IMR-90 (cell line): ENCODE measurements at regions not wholly inside any gene's neighbourhood (a gene's known extent, or its start where the extent isn't known, plus 50 kb on each side); places are given as distances from the start of the nearest gene placed in this dataset.

Source experiments
- ATAC-seq: fragments of 200-7000 bp; cut with Tn5 transposase; 2 replicates; pipeline ENCODE4 v1.9.1; 2020; ENCODE audit warnings: low read depth, mild to moderate bottlenecking, moderate library complexity
- BruUV-seq: library from RNA; stranded (reverse); fragments of 400-500 nt; replicated peaks from 2 replicates; lab custom pipeline; 2021; lab: Mats Ljungman, UMichigan
- CTCF ChIA-PET: fragments of 300-600 bp; formaldehyde crosslinking; extraction: SDS; loops from one replicate; lab custom pipeline; 2021; ENCODE audit warnings: antibody characterized with exemption; lab: Yijun Ruan, JAX
- POLR2A ChIA-PET: fragments of 300-600 bp; sonication (Branson Sonifier 250); formaldehyde crosslinking; loops from one replicate; lab custom pipeline; 2022; ENCODE audit warnings: antibody characterized with exemption; ENCODE audit not compliant: unreplicated experiment; lab: Charles Lee
- DNase-seq: peaks from one replicate; pipeline ENCODE4 v3.0.0; 2013
- H2AFZ ChIP-seq: replicated peaks from 2 replicates; pipeline ENCODE3; 2013; ENCODE audit warnings: low read length, mild to moderate bottlenecking; ENCODE audit not compliant: poor library complexity
- H2AK5ac ChIP-seq: 2 replicates; pipeline ENCODE4 v1.6.1; 2013; ENCODE audit warnings: low read depth, low read length, inconsistent platforms
- H2AK9ac ChIP-seq: replicated peaks from 2 replicates; pipeline ENCODE3; 2013; ENCODE audit warnings: mild to moderate bottlenecking, low read depth, low read length, moderate library complexity; ENCODE audit not compliant: poor library complexity
- H2BK120ac ChIP-seq: 2 replicates; pipeline ENCODE4 v1.6.1; 2013; ENCODE audit warnings: low read depth, low read length, inconsistent platforms
- H2BK15ac ChIP-seq: 3 replicates; pipeline ENCODE4 v1.6.1; 2013; ENCODE audit warnings: low read depth, low read length, inconsistent platforms
- H2BK20ac ChIP-seq: 2 replicates; pipeline ENCODE4 v1.6.1; 2013; ENCODE audit warnings: low read depth, mild to moderate bottlenecking, inconsistent platforms, low read length, moderate library complexity
- H2BK5ac ChIP-seq: 2 replicates; pipeline ENCODE4 v1.6.1; 2013; ENCODE audit warnings: mild to moderate bottlenecking, low read depth, low read length, inconsistent platforms; ENCODE audit not compliant: poor library complexity, severe bottlenecking
- H3K14ac ChIP-seq: replicated peaks from 2 replicates; pipeline ENCODE4 v1.6.1; 2013; ENCODE audit warnings: low read depth, low read length, inconsistent platforms
- H3K18ac ChIP-seq: 2 replicates; pipeline ENCODE4 v1.6.1; 2013; ENCODE audit warnings: low read depth, low read length, control low read depth
- H3K23ac ChIP-seq: 2 replicates; pipeline ENCODE4 v1.6.1; 2013; ENCODE audit warnings: low read depth, low read length, inconsistent platforms
- H3K27ac ChIP-seq: 2 replicates; pipeline ENCODE4 v1.5.1; 2013; ENCODE audit warnings: mild to moderate bottlenecking, control low read depth, low read length; ENCODE audit not compliant: insufficient read depth
- H3K27me3 ChIP-seq: 2 replicates; pipeline ENCODE4 v1.6.1; 2013; ENCODE audit warnings: low read length; ENCODE audit not compliant: control insufficient read depth, insufficient read depth
- H3K36me3 ChIP-seq: 2 replicates; pipeline ENCODE4 v1.6.1; 2013; ENCODE audit warnings: low read length, mixed read lengths; ENCODE audit not compliant: control insufficient read depth, insufficient read depth
- H3K4ac ChIP-seq: 2 replicates; pipeline ENCODE4 v1.6.1; 2013; ENCODE audit warnings: low read depth, low read length, inconsistent platforms
- H3K4me1 ChIP-seq: 2 replicates; pipeline ENCODE4 v1.6.1; 2013; ENCODE audit warnings: low read length, mixed read lengths; ENCODE audit not compliant: control insufficient read depth, insufficient read depth
- H3K4me2 ChIP-seq: 2 replicates; pipeline ENCODE4 v1.6.1; 2013; ENCODE audit warnings: low read depth, mild to moderate bottlenecking, control low read depth, low read length, moderate library complexity
- H3K4me3 ChIP-seq: 2 replicates; pipeline ENCODE4 v1.5.1; 2013; ENCODE audit warnings: low read depth, mild to moderate bottlenecking, control low read depth, low read length, moderate library complexity; ENCODE audit not compliant: insufficient read depth
- H3K56ac ChIP-seq: 2 replicates; pipeline ENCODE4 v1.6.1; 2013; ENCODE audit warnings: low read length, inconsistent platforms; ENCODE audit not compliant: insufficient read depth; ENCODE audit errors: extremely low read depth
- H3K79me1 ChIP-seq, 2 experiments: 2 replicates each; pipeline ENCODE4 v1.6.1; 2013; ENCODE audit warnings: low read length in 2 of 2, inconsistent platforms in 1 of 2, low read depth in 1 of 2
- H3K9ac ChIP-seq: 2 replicates; pipeline ENCODE4 v1.6.1; 2013; ENCODE audit warnings: low read depth, low read length, control low read depth
- H3K9me1 ChIP-seq: 2 replicates; pipeline ENCODE4 v1.6.1; 2013; ENCODE audit warnings: low read length, inconsistent platforms; ENCODE audit not compliant: insufficient read depth
- H3K9me3 ChIP-seq: 2 replicates; pipeline ENCODE4 v1.6.1; 2013; ENCODE audit warnings: low read length; ENCODE audit not compliant: control insufficient read depth, insufficient read depth
- H4K20me1 ChIP-seq: 2 replicates; pipeline ENCODE4 v1.6.1; 2013; ENCODE audit warnings: low read length, inconsistent platforms; ENCODE audit not compliant: insufficient read depth
- H4K5ac ChIP-seq: 2 replicates; pipeline ENCODE4 v1.6.1; 2013; ENCODE audit warnings: mild to moderate bottlenecking, low read depth, low read length, control low read depth
- H4K8ac ChIP-seq, 2 experiments: 2 replicates each; pipeline ENCODE4 v1.6.1; 2013; ENCODE audit warnings: low read depth in 2 of 2, low read length in 2 of 2, control low read depth in 1 of 2, inconsistent platforms in 1 of 2
- H4K91ac ChIP-seq: 2 replicates; pipeline ENCODE4 v1.6.1; 2013; ENCODE audit warnings: low read depth, low read length, inconsistent platforms; ENCODE audit not compliant: insufficient read depth
- CHD1 ChIP-seq: IDR thresholded peaks from 2 replicates; pipeline ENCODE4 v1.6.1; 2012; ENCODE audit warnings: low read depth, low read length, improper control_type of control experiment
- CTCF ChIP-seq: conservative IDR thresholded peaks from 2 replicates; pipeline ENCODE4 v1.5.1; 2012; ENCODE audit warnings: mild to moderate bottlenecking, low read depth, low read length, improper control_type of control experiment
- MAZ ChIP-seq: IDR thresholded peaks from 2 replicates; pipeline ENCODE4 v1.6.1; 2012; ENCODE audit warnings: low read depth, mild to moderate bottlenecking, low read length, improper control_type of control experiment, moderate library complexity, borderline replicate concordance
- MXI1 ChIP-seq: IDR thresholded peaks from 2 replicates; pipeline ENCODE4 v1.6.1; 2012; ENCODE audit warnings: low read depth, mild to moderate bottlenecking, low read length, moderate library complexity, borderline replicate concordance
- POLR2A ChIP-seq: IDR thresholded peaks from 2 replicates; pipeline ENCODE4 v1.6.1; 2012; ENCODE audit warnings: mild to moderate bottlenecking, low read depth, low read length
- RAD21 ChIP-seq: IDR thresholded peaks from 2 replicates; pipeline ENCODE4 v1.6.1; 2012; ENCODE audit warnings: low read length, improper control_type of control experiment
- WGBS, 2 experiments: methylation state at CpG; one replicate each; pipeline versions ENCODE4 v1.1.5 to v1.1.7; 2013; ENCODE audit warnings: missing lambda C conversion rate in 2 of 2; ENCODE audit not compliant: insufficient read length in 1 of 2; ENCODE audit errors: extremely low coverage in 2 of 2; 5-methylcytosine and 5-hydroxymethylcytosine counted together
- dilution Hi-C: fragments of 300-500 bp; cut with HindIII; formaldehyde crosslinking; loops from one replicate; pipeline ENCODE4 v1.14.3; 2018; ENCODE audit warnings: low sequenced_read_pairs; ENCODE audit not compliant: unreplicated experiment
- in situ Hi-C: fragments of 300-500 bp; cut with MboI; formaldehyde crosslinking; loops from 3 replicates; pipeline ENCODE4 v1.14.3; 2019; ENCODE audit warnings: low sequenced_read_pairs, inconsistent platforms, mixed read lengths
- intact Hi-C: fragments of 100-400 bp; cut with micrococcal nuclease; formaldehyde crosslinking; loops from 2 replicates; pipeline ENCODE4 v1.10.0; 2022
- TF ChIP-seq, protein P1 (sequence below): fragments of 150-350 bp; IDR thresholded peaks from 2 replicates; pipeline ENCODE4 v1.6.1; 2016; ENCODE audit warnings: low read depth, mild to moderate bottlenecking, low read length, moderate library complexity, borderline replicate concordance

- TF ChIP-seq RAD21 (no peak), MXI1 (no peak), POLR2A (no peak)
Measured at GRCh38 chr17:77332981-77333685, 192.4 kb downstream of the SEC14L1 start (continued).

DNA sequence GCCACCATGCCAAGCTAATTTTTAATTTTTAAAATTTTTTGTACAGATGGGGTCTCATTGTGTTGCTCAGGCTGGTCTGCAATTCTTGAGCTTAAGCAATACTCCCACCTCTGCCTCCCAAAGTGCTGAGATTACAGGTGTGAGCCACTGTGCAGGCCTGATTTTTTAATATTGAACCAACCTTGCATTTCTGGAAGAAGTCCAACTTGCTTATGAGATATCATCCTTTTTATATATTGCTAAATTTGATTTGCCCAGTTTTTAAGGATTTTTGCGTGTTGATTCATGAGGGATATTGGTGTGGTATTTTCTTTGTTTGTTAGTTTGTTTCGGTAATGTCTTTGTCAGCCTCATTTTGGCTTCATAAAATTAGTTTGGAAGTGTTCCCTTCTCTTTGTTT, 196.4 kb downstream of the SEC14L1 start:
- Histone ChIP-seq H2BK20ac (no peak overlapping the region), H2AFZ (no peak overlapping the region), H3K79me1 (peaks cover 29 to 55% of the 10 kb centered on the region in 2 experiments), H3K4me3 (no peak overlapping the region), H3K27ac (no peak overlapping the region), H4K20me1 (no peaks in the 10 kb centered on the region), H3K9ac (no peak overlapping the region), H2BK120ac (no peak overlapping the region), H2AK9ac (no peak overlapping the region), H3K9me3 (peaks cover 9% of the 10 kb centered on the region), H2BK5ac (no peak overlapping the region), H3K18ac (no peak overlapping the region), H3K4me1 (peaks cover 2% of the 10 kb centered on the region; the same call in 1 of the 2 replicates), H3K27me3 (no peaks in the 10 kb centered on the region), H3K56ac (no peak overlapping the region), H2BK15ac (no peak overlapping the region), H3K14ac (no peak overlapping the region), H3K23ac (no peak overlapping the region), H3K9me1 (no peaks in the 10 kb centered on the region), H2AK5ac (no peak overlapping the region), H3K36me3 (no peaks in the 10 kb centered on the region; the same call in 1 of the 2 replicates), H4K8ac (no peak overlapping the region), H3K4ac (no peak overlapping the region), H4K5ac (no peak overlapping the region), H4K91ac (no peak overlapping the region), H3K4me2 (no peak overlapping the region)
- no peak for TF ChIP-seq CHD1
- no peak for TF ChIP-seq RAD21
- TF ChIP-seq, protein P1, sequence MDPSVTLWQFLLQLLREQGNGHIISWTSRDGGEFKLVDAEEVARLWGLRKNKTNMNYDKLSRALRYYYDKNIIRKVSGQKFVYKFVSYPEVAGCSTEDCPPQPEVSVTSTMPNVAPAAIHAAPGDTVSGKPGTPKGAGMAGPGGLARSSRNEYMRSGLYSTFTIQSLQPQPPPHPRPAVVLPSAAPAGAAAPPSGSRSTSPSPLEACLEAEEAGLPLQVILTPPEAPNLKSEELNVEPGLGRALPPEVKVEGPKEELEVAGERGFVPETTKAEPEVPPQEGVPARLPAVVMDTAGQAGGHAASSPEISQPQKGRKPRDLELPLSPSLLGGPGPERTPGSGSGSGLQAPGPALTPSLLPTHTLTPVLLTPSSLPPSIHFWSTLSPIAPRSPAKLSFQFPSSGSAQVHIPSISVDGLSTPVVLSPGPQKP, result no peak
- no peak for TF ChIP-seq MXI1
- TF ChIP-seq CTCF, result no peak
- no peak for TF ChIP-seq MAZ
- dilution Hi-C loops, result no loop called here
- in situ Hi-C loops, result no loop called here
- ChIA-PET POLR2A (no interaction called here), CTCF (interaction anchor here (0.8 kb wide), 1 partner anchor 30 kb away, joined by 3 read pairs; no protein-coding TSS in a partner anchor)
- no TSS peak for BruUV-seq
- no CpG with 5 or more reads among the region's 2 CpGs for WGBS, 2 experiments
- ATAC-seq, result no peak
- intact Hi-C loops, result loop anchor here (10.0 kb wide), 1 partner anchor 678 kb away; no protein-coding TSS in a partner anchor
- no peak for DNase-seq
